K562 (cell line): ENCODE measurements at regions not wholly inside any gene's neighbourhood (a gene's known extent, or its start where the extent isn't known, plus 50 kb on each side); places are given as distances from the start of the nearest gene placed in this dataset.

ENCODE experiments used
- ATAC-seq: fragments of 200-7000 bp; cut with Tn5 transposase; 3 replicates; pipeline ENCODE4 v1.9.1; 2020; ENCODE audit warnings: moderate library complexity
- BruUV-seq: library from RNA; stranded (reverse); fragments of 400-500 nt; replicated peaks from 2 replicates; lab custom pipeline; 2021; lab: Mats Ljungman, UMichigan
- CTCF ChIA-PET: fragments of 300-600 bp; formaldehyde crosslinking; extraction: SDS; loops from one replicate; lab custom pipeline; 2021; ENCODE audit warnings: low intra/inter-chr PET ratio; lab: Yijun Ruan, JAX
- POLR2A ChIA-PET: fragments of 300-600, 350-650 bp; sonication (Branson Sonifier 250); formaldehyde crosslinking; extraction: SDS; loops from one replicate; lab custom pipeline; 2021; ENCODE audit warnings: antibody characterized with exemption, inconsistent platforms; lab: Yijun Ruan, JAX
- DNase-seq, 4 experiments: peaks; one replicate each; pipeline versions ENCODE4 v3.0.0 to v3.0.0-alpha.2; 2011 to 2018; ENCODE audit warnings: low spot score in 3 of 4, mixed read lengths in 3 of 4; ENCODE audit errors: extremely low read depth in 1 of 4
- FAIRE-seq: peaks from 2 replicates; lab custom pipeline; 2011; peaks lifted over from hg19 to GRCh38; lab: Jason Lieb, UNC
- H2AFZ ChIP-seq: 2 replicates; pipeline ENCODE4 v1.6.0; 2011; ENCODE audit warnings: low read depth, low read length, control low read depth, inconsistent platforms
- H3K27ac ChIP-seq: fragments of 200-600 bp; 3 replicates; pipeline ENCODE4 v1.8.0; 2011; ENCODE audit warnings: low read depth, mild to moderate bottlenecking, control low read depth, inconsistent platforms, low read length, moderate library complexity, mixed read lengths; ENCODE audit errors: extremely low read depth
- H3K27me3 ChIP-seq, 2 experiments: fragments of 300-600 bp in 1 of 2; 2 replicates in 1 of 2; 3 replicates in 1 of 2; pipeline versions ENCODE4 v1.6.0 to v1.8.0; 2011; ENCODE audit warnings: inconsistent platforms in 2 of 2, low read length in 2 of 2, mild to moderate bottlenecking in 1 of 2, mixed read lengths in 1 of 2, moderate library complexity in 1 of 2; ENCODE audit not compliant: control insufficient read depth in 2 of 2, insufficient read depth in 2 of 2
- H3K36me3 ChIP-seq: fragments of 300-600 bp; 3 replicates; pipeline ENCODE4 v1.8.0; 2011; ENCODE audit warnings: mild to moderate bottlenecking, low read length, inconsistent platforms; ENCODE audit not compliant: control insufficient read depth, insufficient read depth
- H3K4me1 ChIP-seq, 2 experiments: fragments of 200-600 bp in 1 of 2; replicated peaks in 1 of 2; 2 replicates in 1 of 2; 3 replicates in 1 of 2; pipeline versions ENCODE4 v1.5.1 to v1.8.0; 2011; ENCODE audit warnings: inconsistent platforms in 2 of 2, low read length in 2 of 2, mild to moderate bottlenecking in 1 of 2, mixed read lengths in 1 of 2, moderate library complexity in 1 of 2; ENCODE audit not compliant: control insufficient read depth in 2 of 2, insufficient read depth in 2 of 2
- H3K4me2 ChIP-seq: 2 replicates; pipeline ENCODE4 v1.6.1; 2011; ENCODE audit warnings: low read length, control low read depth, inconsistent platforms, mixed read lengths; ENCODE audit not compliant: insufficient read depth
- H3K4me3 ChIP-seq: fragments of 200-600 bp; sonication (generic), shearing (Covaris generic); 2 replicates; pipeline ENCODE4 v1.5.1; 2016; ENCODE audit warnings: control low read depth, inconsistent platforms
- H3K79me2 ChIP-seq: fragments of 200-600 bp; 3 replicates; pipeline ENCODE4 v1.8.0; 2011; ENCODE audit warnings: low read length, inconsistent platforms; ENCODE audit not compliant: control insufficient read depth, insufficient read depth
- H3K9ac ChIP-seq, 2 experiments: 2 replicates each; pipeline versions ENCODE4 v1.6.0 to v1.6.1; 2011; ENCODE audit warnings: low read depth in 2 of 2, low read length in 2 of 2, control low read depth in 1 of 2, inconsistent platforms in 1 of 2, mild to moderate bottlenecking in 1 of 2, mixed read lengths in 1 of 2; ENCODE audit not compliant: insufficient read depth in 1 of 2
- H3K9me1 ChIP-seq: one replicate; pipeline ENCODE4 v1.6.0; 2011; ENCODE audit warnings: inconsistent platforms, mild to moderate bottlenecking, low read length, moderate library complexity; ENCODE audit not compliant: control insufficient read depth, insufficient read depth
- H3K9me3 ChIP-seq: replicated peaks from 2 replicates; pipeline ENCODE4 v1.5.1; 2011; ENCODE audit warnings: low read depth, low read length, inconsistent platforms; ENCODE audit not compliant: control insufficient read depth, insufficient read depth
- H4K20me1 ChIP-seq: replicated peaks from 2 replicates; pipeline ENCODE4 v1.6.1; 2011; ENCODE audit warnings: low read length, inconsistent platforms, mixed read lengths; ENCODE audit not compliant: control insufficient read depth, insufficient read depth
- ARHGAP35 ChIP-seq: fragments of 450-650 bp; IDR thresholded peaks from 2 replicates; pipeline ENCODE4 v1.6.1; 2018; ENCODE audit not compliant: partially characterized antibody
- DIDO1 ChIP-seq: fragments of 450-650 bp; IDR thresholded peaks from 2 replicates; pipeline ENCODE4 v1.6.1; 2016; ENCODE audit warnings: low read depth, missing biosample characterization, missing genetic modification characterization
- DLX4 ChIP-seq: fragments of 250-450 bp; sonication (Bioruptor Pico); IDR thresholded peaks from 2 replicates; pipeline ENCODE4 v1.6.1; 2021; ENCODE audit warnings: mild to moderate bottlenecking
- ETS1 ChIP-seq: conservative IDR thresholded peaks from 2 replicates; pipeline ENCODE4 v1.6.1; 2011; ENCODE audit warnings: low read depth, mild to moderate bottlenecking, low read length; ENCODE audit not compliant: control insufficient read depth
- HNRNPH1 ChIP-seq: fragments of 200-400 bp; formaldehyde crosslinking; optimal IDR thresholded peaks from 2 replicates; pipeline ENCODE3; 2017; ENCODE audit warnings: low read depth, mild to moderate bottlenecking, low read length, moderate library complexity
- NFE2L1 ChIP-seq: fragments of 450-650 bp; IDR thresholded peaks from 2 replicates; pipeline ENCODE4 v1.6.1; 2016; ENCODE audit warnings: missing genetic modification characterization, low read depth, mild to moderate bottlenecking, missing compliant biosample characterization, moderate library complexity, borderline replicate concordance
- PCBP2 ChIP-seq: fragments of 200-400 bp; formaldehyde crosslinking; IDR thresholded peaks from 2 replicates; pipeline ENCODE4 v1.6.1; 2018; ENCODE audit warnings: low read length, low read depth, mild to moderate bottlenecking, moderate library complexity; ENCODE audit not compliant: poor library complexity, severe bottlenecking
- SMARCB1 ChIP-seq: IDR thresholded peaks from 2 replicates; pipeline ENCODE4 v1.6.1; 2011; ENCODE audit warnings: improper control_type of control experiment, low read depth; ENCODE audit not compliant: insufficient read length
- TFE3 ChIP-seq: fragments of 450-650 bp; formaldehyde crosslinking; IDR thresholded peaks from 2 replicates; pipeline ENCODE4 v1.4.0; 2020; ENCODE audit warnings: mild to moderate bottlenecking, mixed read lengths
- USF1 ChIP-seq: sonication (generic); formaldehyde crosslinking; IDR thresholded peaks from 2 replicates; pipeline ENCODE4 v1.9.0; 2022; ENCODE audit warnings: mild to moderate bottlenecking, missing genetic modification reagents
- ZBTB8A ChIP-seq: fragments of 450-650 bp; IDR thresholded peaks from 2 replicates; pipeline ENCODE4 v1.6.1; 2018; ENCODE audit warnings: mild to moderate bottlenecking, moderate library complexity; ENCODE audit not compliant: partially characterized antibody
- ZC3H4 ChIP-seq: sonication (generic); formaldehyde crosslinking; IDR thresholded peaks from 2 replicates; pipeline ENCODE4 v1.9.0; 2021; ENCODE audit warnings: missing genetic modification reagents, borderline replicate concordance
- ZNF175 ChIP-seq: fragments of 200-800 bp; sonication (Bioruptor generic); IDR thresholded peaks from 2 replicates; pipeline ENCODE4 v1.6.1; 2016; ENCODE audit warnings: low read depth, mild to moderate bottlenecking, missing genetic modification characterization, missing compliant biosample characterization
- ZNF23 ChIP-seq: fragments of 250-450 bp; sonication (Bioruptor Pico); IDR thresholded peaks from 2 replicates; pipeline ENCODE4 v1.4.0; 2020; ENCODE audit warnings: mild to moderate bottlenecking
- in situ Hi-C: fragments of 300-500 bp; cut with MboI; formaldehyde crosslinking; loops from 4 replicates; pipeline ENCODE4 v1.15.0; 2018; ENCODE audit warnings: inconsistent platforms, mixed read lengths
- intact Hi-C: fragments of 100-400 bp; cut with micrococcal nuclease; formaldehyde crosslinking; loops from 2 replicates; pipeline ENCODE4 v1.14.2; 2022
- TF ChIP-seq, protein P1 (sequence below): fragments of 250-450 bp; sonication (Bioruptor Pico); IDR thresholded peaks from 2 replicates; pipeline ENCODE4 v1.8.0; 2021; ENCODE audit warnings: borderline replicate concordance, mild to moderate bottlenecking, moderate library complexity; ENCODE audit not compliant: poor library complexity, severe bottlenecking

DNA sequence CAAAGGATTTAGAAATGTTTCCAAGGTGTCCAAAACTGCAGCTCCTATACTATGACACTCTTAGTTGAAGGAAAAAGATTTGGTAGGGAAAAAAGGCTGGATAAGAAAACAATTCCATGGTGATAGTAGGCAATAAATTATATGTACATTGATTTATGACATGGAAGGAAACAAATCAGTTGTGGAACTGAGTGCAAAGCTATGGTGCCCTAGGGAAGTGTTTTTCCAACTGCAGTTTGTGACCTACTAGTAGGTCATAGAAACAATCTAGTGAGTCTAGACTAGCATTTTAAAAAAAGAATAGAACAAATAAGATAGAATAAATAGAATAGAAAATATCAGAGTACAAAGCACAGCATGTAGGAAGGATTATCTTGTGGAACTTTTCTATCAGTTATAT, 58.4 kb upstream of the TSPAN5 start:
- Histone ChIP-seq H4K20me1 (no peaks in the 10 kb centered on the region), H3K9me3 (no peaks in the 10 kb centered on the region), H3K4me3 (no peak overlapping the region), H3K4me1 (no peaks in the 10 kb centered on the region), H3K27me3 (no peaks in the 10 kb centered on the region), H3K27ac (no peak overlapping the region), H2AFZ (no peak overlapping the region), H3K9me1 (no peaks in the 10 kb centered on the region), H3K79me2 (no peaks in the 10 kb centered on the region), H3K4me2 (no peak overlapping the region), H3K36me3 (no peaks in the 10 kb centered on the region), H3K9ac (no peak overlapping the region)
- ATAC-seq: no peak
- DNase-seq: no peak
- intact Hi-C loops (no loop called here), in situ Hi-C loops (no loop called here)
- no peak for FAIRE-seq
- POLR2A ChIA-PET: interaction anchor here (0.7 kb wide), 1 partner anchor 279 kb away, joined by 3 read pairs; the partner anchor contains the start of gene METAP1
- BruUV-seq: no TSS peak
- CTCF ChIA-PET: no interaction called here
- no peak for TF ChIP-seq PCBP2
- TF ChIP-seq TFE3 (CRISPR knock-in tag): no peak
- TF ChIP-seq ZNF23 (CRISPR knock-in tag): no peak
- TF ChIP-seq ZC3H4 (CRISPR knock-in tag): no peak
- no peak for TF ChIP-seq SMARCB1
- TF ChIP-seq DLX4: no peak
- no peak for TF ChIP-seq ARHGAP35
- no peak for TF ChIP-seq USF1 (CRISPR knock-in tag)
- no peak for TF ChIP-seq ETS1
- TF ChIP-seq DIDO1 (tag): no peak
- no peak for TF ChIP-seq ZBTB8A
- no peak for TF ChIP-seq ZNF175 (CRISPR knock-in tag)
- no peak for TF ChIP-seq NFE2L1 (tag)
- TF ChIP-seq, protein P1, sequence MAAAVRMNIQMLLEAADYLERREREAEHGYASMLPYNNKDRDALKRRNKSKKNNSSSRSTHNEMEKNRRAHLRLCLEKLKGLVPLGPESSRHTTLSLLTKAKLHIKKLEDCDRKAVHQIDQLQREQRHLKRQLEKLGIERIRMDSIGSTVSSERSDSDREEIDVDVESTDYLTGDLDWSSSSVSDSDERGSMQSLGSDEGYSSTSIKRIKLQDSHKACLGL (CRISPR knock-in tag): no peak
- TF ChIP-seq HNRNPH1: no peak
